NCI-H2227 (cell line): ENCODE measurements at regions not wholly inside any gene's neighbourhood (a gene's known extent, or its start where the extent isn't known, plus 50 kb on each side); places are given as distances from the start of the nearest gene placed in this dataset.
"Not testable (repeated sequence)": the region's sequence is repeated elsewhere in the genome, so short reads cannot be mapped to it uniquely, and the experiment has no call there.

Experiments used
- DNase-seq: peaks from one replicate; lab custom pipeline; 2025; ENCODE audit not compliant: unreplicated experiment; lab: John Stamatoyannopoulos, UW

DNA sequence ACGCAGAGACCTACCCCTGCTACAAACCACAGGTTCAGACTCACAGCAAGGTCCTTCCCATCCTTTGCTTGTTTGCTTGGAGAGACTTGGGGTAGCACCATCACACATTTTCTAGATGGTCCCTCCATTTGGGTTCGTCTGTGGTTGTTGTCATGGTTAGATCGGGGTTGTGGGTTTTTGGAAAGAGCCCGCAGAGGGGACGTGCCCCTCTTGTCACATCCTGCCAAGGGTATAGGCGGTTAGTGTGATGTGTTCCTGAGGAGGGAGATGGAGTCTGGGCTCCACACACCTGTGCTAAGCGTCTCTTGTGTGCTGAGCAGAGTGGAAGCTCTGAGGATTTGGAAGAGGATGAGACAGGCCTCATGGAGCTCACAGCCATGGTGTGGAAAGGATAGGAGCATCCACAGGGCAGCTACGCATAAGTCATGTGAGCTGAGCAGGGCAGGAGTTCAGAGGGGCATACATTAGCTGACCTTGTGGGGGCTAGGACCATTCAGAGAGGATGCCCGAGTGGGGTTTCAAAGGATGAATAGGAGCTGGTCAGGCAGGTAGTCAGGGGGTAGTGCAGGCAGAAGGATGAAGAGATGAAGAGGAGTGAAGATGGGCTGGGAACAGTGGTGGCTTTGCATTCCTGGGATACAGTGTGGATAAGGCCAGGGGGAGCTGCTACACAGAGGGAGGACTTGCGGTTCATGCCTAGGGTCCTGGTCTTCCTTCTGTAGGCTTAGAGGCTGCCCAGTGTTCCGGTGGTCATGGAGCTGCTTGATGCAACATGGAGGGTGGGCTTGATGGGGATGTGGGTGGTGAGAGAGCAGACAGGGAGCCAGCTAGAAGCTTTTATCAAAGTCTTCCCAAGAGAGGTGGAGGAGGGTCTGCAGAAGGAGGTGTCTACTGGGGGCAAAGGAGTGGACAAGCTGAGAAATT is 62.9 kb downstream of the ACKR3 start:
- DNase-seq = no peak

GRCh38 chr2:236633219-236633570 is 63.6 kb downstream of the ACKR3 start:
- DNase-seq = no peak

DNA sequence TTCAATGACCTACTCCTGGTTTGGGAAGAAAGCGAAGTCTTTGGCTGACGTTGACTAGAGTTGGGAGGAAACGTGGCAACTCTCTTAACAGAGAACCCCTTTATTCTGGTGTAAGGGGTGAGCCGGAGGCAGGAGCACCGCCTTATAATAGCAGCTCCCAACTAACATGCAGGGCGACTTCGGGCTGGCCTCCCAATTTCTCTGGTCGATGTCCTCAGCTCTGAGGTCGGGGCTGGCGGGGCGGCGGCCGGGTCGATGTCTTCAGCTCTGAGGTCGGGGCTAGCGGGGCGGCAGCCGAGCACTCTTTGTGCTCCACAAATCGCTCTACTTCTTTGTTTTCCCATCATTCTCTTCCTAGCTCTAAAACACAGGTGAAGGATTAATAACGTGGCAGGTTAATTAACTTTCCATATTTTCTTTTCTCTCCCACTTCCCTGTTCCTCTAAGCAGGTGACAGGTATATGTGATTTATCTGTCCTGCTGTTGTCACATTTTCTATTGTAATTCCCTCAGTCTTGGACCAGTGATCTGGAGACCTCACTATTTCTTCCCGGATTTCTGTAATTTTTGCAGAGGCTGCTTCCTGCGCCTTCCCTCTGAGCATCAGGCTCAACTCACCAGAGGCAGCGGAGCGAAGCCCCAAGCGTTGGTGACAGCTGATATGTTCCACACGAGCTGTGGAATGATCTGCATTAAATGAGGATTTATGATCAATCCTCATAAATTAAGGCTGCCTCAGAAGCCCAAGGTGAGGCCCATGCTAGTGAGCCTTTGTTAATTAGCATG is 64.3 kb downstream of the ACKR3 start:
- DNase-seq = no peak

GRCh38 chr2:236636261-236636660 is 66.6 kb downstream of the ACKR3 start:
- DNase-seq = no peak

- no peak for DNase-seq
Measured at GRCh38 chr2:236636714-236637470, 67.3 kb downstream of the ACKR3 start.

DNA sequence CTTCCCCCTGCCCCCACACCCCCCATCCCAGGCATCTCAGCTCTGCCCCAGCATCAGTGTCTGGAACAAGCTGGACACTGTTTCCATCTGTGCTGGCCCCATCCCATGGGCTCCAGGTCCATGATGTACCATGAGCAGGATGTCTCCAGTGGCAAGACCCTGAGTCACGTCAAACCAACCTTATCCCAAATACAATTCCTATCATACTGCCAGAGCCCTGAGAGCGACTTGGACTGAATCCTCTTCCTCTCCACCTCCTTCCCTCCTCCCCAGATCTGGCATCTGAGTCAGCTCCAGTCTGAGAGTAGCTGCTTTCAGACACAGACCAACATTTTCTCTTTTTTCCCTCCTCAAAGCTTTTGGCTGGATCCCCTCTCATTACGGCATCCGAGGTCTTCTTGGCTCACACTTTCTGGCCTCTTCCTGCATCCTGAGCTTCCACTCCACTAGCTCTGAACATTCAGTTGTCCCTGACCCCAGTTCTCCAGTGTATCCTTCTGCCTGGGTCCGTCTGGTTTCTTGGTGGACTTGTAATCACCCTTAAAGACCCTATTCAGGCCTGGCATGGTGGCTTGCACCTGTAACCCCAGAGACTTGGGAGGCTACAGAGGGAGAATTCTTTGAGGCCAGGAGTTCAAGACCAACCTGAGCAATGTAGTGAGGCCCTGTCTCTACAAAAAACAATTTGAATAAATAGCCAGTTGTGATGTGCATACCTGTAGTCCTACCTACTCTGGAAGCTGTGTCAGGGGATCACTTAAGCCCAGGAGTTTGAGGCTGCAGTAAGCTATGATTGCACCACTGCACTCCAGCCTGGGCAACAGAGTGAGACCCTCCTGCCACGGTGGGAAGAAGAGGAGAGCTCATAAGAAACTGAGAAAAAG is 68.3 kb downstream of the ACKR3 start:
- DNase-seq = no peak

DNA sequence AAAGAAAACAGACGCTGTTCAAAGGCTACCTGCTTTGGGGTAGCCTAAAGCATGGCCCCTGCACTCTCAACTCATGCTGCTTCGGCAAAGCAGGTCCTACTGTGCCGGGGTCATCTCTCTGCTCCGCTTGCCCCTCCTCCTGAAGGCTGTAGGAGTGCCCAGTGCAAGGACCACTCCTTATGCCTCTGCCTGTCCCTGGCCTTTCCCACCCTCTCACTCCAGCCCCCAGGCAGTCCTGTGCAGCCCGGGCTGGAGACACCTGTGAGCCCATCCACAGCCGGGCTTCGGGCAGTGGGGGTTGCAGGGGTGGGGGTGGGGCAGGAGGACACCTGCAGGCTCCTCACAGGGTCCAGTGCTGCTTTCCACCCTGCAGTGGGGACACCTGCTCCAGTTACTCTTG is 69.1 kb downstream of the ACKR3 start:
- DNase-seq = no peak

- DNase-seq = no peak
Measured at GRCh38 chr2:236639461-236640235, 70.0 kb downstream of the ACKR3 start.

DNA sequence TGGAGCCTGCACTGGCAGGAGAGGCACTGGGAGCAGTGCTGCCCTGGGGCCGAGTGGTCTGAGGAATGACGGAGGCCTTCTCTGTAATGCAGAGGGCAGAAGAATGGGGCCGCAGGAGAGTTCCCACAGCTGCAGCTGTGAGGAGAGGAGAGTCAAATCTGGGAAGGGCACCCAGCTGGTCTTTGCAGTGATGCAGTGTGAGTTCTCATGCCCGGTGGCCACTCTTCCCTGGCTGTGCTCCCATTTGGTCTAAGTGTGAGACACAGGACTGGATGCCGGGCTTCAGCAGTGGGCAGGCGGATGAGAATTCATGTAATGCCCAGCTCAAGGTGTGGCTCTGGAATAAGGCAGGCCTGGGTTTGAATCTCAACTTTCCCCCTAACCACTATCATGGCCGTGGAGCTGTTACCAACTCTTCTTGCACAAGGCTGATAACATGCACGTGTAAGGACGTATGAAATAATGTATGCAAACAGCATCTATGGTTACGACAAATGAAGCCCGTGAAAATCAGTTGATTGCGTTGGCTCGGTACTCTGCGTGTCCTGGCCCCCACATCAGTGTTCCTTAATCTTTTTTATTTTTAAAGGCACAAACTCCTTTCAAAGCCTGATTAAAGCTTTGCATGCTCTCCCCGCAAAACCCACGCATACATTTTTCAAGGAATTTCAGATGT is 71.6 kb downstream of the ACKR3 start:
- no peak for DNase-seq

DNA sequence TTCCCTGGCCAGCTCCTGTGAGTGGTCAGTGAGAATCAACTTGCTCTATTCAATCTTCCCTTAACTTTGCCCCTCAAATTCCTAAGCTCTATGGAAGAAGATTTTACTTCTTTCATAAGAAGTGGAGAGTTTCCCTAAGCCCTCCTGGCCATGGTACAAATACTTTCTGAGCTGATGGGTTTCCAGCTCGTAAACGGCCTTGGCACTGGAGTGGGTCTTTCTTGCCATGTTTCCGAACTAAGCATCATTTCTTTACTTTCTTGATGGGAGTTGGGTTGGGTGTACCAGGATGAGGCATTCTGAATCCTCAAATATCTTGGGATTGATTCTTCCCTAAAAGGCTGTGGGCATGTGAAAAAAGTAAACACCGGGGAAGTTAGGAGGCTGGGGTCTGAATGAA is 72.5 kb downstream of the ACKR3 start:
- DNase-seq = no peak

GRCh38 chr2:236642584-236643291 is 73.1 kb downstream of the ACKR3 start:
- no peak for DNase-seq

DNA sequence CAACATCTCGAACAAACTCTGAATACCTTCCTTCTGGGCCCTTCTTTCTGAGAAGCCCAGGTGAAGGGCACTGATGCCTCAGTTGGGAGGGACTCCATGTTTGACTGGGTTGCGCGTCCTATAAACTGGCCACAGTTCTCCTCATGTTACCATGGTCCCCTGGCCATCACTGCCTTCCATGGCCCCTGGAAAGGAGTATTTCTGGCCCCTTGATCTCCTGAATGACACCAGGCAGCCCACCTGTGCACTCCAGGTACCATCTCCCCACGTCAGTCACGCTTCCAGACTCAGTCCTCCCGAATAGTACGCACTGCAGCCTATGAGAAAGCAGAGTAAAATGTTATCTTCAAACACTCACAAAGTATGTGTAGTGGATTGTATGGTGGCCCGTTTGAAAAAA is 73.9 kb downstream of the ACKR3 start:
- no peak for DNase-seq

GRCh38 chr2:236644067-236644466 is 74.4 kb downstream of the ACKR3 start:
- no peak for DNase-seq

- no peak for DNase-seq
Measured at GRCh38 chr2:236644502-236644911, 74.9 kb downstream of the ACKR3 start.

- DNase-seq = not testable (repeated sequence)
Measured at GRCh38 chr2:236645141-236645540, 75.5 kb downstream of the ACKR3 start.

GRCh38 chr2:236646441-236646840 is 76.8 kb downstream of the ACKR3 start:
- no peak for DNase-seq

- no peak for DNase-seq
Measured at GRCh38 chr2:236646871-236647270, 77.2 kb downstream of the ACKR3 start.

DNA sequence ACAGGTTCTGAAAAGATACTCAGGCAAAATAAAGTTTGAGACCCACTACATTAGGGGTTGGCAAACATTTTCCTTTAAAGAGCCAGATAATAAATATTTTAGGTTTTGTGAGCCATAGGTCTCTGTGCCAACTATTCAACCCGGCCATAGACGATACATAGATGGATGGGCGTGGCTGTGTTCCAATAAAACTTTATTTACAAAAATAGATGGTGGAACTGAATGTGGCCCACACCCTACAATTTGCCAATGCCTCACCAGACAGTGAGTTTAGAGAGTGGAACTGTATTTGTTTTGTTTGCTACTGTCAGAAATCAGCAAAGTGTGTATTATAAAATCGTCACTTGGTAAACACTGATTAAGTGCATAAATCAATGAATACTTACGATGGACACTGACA is 78.0 kb downstream of the ACKR3 start:
- no peak for DNase-seq

DNA sequence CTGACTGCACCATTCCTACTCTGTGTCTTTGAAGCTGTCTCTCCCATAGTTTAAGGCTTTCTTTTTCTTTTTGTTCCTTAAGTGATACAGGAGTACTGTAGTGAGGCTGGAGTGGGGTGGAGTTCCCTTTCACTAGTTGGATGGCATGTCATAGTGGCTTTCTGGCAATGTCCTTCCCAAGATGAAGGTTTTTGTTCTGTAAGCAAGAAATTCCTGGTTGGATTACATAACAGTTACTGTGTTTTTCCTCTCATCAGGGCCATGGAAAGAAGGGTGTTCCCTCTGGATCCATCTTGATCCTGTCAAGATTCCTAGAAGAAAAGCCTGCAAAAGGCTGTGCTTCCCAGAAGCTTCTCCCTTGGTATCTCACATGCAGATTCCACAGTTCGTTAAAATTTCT is 84.2 kb downstream of the ACKR3 start:
- DNase-seq = no peak
